ENCODE measurements at regions not wholly inside any gene's neighbourhood (a gene's known extent, or its start where the extent isn't known, plus 50 kb on each side); places are given as distances from the start of the nearest gene placed in this dataset.

DNA sequence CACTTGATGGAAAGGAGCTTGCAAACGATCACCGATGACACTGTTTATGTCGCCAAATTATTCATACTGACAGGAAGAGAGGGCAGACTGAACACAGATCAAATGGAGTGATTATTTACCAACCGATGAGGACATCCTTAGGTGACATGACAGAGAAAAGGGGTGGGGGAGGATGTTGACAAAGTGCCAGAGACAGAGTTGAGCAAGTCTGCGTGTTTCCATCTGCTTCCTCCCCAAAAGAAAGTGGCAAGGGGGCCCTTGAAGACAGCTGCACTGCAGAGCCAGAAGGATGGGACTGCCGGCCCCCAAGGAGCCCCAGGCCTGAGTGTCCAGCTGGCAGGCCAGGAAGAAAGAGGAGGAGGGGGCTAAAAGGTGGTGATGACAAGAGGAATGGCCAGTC, 191.0 kb upstream of the RPL38 start:
- peak in 1 of 3 experiments; percentile 5 for DNase-seq (ENCODE audit: low read depth in 3 of 3)

DNA sequence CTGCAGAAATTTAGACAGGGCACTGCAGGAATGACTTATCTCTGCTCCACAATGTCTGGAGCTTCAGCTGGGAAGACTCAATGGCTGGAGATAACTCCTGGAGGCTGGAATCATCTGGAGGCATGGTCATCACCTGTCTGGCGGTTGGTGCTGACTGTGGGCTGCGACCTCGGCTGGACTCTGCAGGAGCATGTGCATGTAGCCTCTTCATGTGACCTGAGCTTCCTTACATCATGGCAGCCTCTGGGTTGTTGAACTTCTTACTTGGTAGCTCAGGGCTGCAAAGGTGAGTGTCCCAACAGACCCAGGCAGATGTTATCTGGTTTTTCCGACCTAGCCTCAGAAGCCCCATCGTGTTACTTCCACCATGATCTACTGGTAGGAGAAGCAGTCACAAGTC, 188.2 kb upstream of the RPL38 start:
- no peak for DNase-seq (ENCODE audit: low read depth in 3 of 3)

DNA sequence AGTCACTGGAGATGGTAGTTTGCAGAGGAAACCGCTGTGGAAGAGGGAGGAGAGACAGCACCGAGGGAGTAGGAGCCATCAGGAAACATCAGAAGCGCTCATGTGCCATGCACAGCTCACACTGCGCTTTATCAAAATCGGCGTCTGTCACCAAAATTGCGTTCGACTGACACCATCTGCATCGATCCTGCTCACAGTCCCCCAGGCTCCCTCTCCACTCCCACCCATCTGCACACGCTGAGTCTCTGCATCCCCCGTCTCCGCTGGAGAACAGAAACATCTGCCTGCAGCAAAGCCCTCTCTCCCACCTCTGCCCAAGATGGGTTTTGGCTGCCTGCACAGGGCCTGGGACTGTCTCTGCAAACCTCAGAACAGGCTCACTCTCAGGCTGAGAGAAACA, 187.5 kb upstream of the RPL38 start:
- DNase-seq (ENCODE audit: low read depth in 3 of 3) = no peak

DNA sequence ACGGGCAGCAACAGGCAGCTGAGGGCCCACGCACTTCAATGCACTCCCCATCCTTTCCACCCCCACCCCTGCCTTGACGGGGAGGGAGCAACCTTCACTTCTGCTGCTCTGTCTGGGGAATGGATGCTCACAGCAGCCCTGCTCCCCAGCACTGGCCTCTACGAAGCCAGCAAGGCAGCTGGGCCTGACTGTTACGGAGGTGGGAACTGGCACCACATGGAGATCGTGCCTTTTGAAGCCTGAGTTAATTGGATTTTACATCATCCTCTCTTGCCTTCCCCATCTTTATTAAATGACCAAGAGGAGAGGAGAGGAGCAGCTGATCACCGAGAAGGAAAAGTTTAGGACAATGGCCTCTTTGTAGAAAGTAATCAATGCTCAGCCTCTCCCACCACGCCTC, 187.0 kb upstream of the RPL38 start:
- DNase-seq (ENCODE audit: low read depth in 3 of 3) = no peak

DNA sequence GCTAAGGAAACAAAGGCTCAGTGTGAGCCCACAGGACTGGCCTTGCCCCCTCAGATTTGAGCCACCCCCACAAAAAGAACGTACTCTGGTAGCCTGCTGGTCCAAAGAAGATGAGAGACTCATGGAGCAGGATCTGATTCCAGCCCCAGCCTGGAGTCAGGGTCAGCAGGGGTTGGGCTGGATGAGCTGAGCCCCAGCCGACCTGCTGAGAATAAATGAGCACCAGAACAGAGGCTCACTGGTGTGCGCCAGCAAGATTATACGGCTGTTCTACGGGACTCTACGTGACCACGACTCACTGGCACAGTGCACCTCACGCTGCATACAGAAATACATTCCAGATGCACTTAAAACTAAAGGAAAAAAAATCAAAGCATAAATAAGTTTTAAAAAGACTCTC, 186.0 kb upstream of the RPL38 start:
- DNase-seq (ENCODE audit: low read depth in 3 of 3) = no peak

DNA sequence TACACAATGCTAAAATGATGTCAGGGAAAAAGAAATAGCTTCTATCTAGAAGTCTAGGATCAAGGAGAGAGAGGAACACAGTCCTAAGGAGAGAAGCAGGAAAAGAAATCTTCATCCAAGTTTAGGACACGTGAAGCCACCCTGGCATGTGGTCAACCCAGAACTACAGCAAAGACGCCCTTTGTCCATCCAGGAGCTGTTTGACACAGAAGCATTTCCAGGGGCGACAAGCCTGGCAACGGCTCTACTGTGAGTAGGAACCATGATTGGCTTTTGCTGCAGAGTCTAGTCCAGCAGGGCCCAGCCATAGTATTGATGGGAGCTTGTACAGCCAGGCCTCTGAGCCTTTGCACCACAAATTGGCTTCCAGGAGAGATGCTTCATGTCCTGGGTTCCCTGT, 185.4 kb upstream of the RPL38 start:
- DNase-seq (ENCODE audit: low read depth in 3 of 3) = no peak

DNA sequence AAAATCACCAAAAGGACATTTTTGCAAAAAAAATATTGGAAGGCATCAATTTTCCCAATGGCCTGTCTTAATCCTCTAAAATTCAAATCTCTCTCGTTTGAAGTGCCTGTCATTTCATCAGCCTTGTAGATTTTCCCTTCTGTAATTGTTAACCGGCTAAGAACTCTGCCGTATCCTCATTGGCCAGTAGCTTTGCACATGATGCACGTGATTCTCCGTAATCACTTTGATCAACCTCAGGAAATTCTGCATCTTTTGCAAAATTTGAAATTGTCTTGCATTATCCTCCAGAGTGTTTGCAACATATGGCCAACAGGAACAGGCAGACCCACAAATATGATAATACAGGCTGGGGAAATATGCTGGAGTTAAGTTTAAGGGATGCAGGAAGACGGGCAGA, 184.2 kb upstream of the RPL38 start:
- no peak for DNase-seq (ENCODE audit: low read depth in 3 of 3)

DNA sequence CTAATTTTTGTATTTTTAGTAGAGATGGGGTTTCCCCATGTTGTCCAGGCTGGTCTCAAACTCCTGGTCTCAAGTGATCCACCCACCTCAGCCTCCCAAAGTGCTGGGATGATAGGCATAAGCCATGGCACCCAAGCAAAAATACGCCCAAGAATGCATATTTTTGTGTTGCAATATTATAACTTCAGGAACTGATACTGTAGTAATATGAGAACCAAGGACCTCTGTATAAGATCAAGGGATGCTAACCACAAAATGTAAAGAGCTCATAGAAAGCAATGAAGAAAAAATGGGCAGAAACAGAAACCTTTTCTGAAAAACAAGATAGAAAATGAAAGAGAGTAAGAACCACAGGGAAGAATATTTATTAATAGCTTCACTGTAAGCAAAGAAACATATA, 183.6 kb upstream of the RPL38 start:
- DNase-seq (ENCODE audit: low read depth in 3 of 3) = no peak

DNA sequence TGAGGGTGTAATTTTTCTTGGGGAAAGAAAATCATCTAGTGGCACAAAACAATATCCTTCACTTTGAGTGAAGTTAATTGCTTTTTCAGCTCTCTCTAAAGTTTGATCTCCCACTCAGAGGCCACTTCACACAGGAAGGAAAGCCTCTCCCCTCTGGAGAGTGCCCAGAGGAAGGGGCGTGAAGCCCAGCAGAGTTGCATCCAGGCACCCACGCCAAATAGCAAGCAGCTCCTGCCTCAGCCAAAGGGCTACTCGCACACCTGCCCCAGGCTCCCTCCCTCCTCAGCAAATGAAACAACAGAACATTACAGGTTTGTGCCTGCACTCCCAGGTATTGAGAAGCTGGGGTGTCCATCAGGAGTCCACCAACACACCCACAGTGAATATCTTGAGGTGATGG, 183.0 kb upstream of the RPL38 start:
- no peak for DNase-seq (ENCODE audit: low read depth in 3 of 3)

DNA sequence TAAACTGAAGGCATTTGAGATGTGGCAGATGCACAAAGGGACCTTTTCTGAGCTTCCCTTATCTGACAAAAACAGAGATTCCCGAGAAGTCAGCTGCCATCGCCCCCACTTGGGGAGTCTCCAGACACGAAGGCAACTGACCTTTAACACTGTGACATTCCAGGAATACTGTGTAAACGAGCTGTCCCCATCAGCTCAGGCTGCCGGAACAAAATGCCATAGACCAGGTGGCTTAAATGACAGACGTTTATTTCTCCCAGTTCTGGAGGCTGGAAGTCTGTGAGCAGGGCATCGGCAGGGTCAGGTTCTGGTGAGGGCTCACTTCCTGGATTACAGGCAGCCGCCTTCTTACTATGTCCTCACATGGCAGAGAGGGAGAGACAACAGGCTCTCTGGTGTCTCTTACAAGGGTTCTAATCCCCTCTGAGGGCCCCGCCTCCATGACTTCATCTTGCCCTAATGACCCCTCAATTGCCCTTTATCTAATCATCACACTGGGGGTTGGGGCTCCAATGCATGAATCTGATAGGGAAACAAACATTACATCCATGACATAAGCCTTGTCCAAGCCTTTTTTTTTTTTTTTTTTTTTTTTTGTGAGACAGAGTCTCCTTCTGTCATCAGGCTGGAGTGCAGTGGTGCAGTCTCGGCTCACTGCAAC, 178.5 kb upstream of the RPL38 start:
- DNase-seq (ENCODE audit: low read depth in 3 of 3) = no peak

DNA sequence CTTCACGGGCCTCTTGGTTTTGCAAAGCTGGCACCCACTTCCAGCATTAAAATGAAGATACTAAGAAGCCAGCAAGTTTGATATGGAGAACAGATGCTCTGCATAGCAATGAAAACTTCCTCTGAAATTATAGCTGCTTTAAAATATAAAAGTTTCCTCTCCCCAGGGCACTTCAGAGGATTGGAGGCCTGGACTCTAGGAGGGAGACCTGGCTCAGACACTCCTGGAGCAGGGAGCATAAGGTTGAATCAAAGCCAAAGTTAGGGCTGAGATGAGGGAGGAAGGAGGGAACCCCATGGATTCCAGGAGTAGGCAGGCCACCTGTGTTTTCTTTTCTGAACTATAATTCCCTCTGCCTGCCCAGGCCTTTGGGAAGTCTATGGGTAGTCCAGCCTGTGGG, 176.0 kb upstream of the RPL38 start:
- DNase-seq (ENCODE audit: low read depth in 3 of 3) = no peak

DNA sequence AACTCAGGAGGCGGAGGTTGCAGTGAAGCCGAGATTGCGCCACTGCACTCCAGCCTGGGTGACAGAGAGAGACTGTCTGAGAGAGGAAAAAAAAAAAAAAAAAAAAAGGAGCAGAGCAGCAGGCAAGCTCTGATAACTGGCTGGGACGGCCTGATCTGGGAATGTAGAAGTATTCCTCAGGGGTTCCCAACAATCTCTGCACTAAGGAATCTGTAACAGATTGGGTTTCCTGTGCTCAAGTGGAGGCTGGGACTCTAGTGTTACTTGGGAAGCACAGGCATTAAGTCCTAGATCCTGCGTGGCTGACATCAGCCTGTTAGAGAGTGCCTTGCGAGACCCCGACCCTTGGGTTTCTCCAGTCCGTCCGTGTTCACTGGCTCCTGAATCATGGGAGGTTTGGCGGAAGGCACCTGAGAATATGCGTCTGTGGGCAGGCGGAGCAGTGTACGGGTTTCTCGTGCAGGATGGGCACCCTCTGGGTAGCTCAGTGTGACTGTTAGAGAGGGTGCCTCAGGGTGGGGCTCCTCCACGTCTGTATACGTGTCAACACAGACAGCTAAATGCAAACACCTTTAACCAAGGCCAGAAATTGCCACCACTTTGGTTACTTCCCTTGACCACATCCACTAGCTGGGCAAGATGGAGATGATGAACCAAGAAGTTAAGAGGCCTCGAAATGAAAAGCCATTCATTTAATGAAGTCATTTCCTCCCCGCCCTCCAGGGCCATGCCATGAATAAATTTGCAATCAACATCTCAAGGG, 174.9 kb upstream of the RPL38 start:
- DNase-seq (ENCODE audit: low read depth in 3 of 3) = no peak

DNA sequence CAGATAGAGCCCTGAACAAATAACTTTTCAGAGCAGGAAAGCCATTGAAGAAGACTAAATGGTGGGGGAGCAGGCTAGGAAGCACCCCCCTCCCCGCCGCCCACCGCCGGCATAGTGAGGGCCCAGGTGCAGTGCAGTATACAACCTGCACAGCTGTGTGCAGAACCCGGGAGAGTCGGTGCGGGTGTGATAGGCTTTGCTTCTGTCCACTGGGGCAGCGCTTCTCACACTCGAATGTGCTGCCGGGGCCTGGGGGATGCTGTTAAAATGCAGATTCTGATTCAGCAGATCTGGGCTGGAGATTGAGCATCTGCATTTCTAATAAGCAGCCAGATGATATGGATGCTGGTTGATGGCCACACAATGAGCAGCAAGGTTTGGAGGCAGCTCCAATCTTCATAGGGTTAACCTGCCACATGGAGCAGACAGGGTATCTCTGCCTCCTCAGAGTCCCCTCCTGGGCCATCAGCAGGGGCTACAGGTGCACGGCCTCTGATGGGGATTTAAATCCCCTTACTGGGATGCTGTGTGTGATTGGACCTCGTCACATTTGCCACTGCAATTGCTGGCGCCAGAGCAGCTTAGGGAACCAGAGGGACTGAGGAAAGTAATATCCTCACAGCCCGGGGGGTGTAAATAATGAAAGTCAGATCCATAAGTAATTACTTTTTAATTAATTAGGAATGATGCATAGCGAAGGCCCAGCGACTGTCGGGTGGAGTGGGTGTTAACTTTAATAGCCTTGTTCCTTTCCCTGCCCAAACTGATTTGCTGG, 172.0 kb upstream of the RPL38 start:
- no peak for DNase-seq (ENCODE audit: low read depth in 3 of 3)

DNA sequence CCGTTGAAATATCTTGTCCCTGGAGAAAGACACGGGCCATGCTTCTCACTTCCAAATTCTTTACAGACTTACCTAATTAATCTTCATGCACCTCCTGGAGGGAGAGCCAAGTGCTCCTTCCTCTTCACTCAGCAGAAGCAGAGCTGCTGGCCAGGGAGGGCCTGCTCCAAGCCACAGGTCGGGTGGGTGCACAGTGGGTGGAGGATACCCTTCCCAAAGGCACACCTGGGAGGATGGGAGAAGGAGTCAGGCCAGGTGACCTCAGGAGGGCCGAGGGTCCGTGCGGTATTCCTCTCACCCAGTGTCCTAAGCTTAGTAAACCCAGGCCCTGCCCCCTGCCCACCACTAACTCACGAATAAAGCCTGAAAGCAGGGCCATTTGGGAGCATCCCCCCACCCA, 171.3 kb upstream of the RPL38 start:
- no peak for DNase-seq (ENCODE audit: low read depth in 3 of 3)

DNA sequence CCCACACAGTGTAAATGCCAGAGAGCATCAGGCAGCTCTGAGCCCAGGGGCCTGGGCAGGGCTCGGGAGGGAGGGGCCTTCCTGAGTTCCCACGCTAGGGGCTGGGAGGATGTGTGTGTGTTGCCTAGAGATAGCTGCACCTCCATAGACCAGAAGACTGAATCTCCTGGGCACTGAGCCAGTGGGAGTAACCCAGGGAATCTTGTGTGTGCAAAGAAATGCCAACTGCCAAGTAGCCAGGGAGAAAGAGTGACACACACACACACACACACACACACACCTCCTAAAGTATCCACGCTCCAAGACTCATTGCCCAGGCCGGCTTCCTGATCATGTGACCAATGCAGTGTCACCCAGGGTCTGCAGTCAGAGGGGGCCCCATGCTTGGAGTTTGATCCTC, 166.2 kb upstream of the RPL38 start:
- no peak for DNase-seq (ENCODE audit: low read depth in 3 of 3)

DNA sequence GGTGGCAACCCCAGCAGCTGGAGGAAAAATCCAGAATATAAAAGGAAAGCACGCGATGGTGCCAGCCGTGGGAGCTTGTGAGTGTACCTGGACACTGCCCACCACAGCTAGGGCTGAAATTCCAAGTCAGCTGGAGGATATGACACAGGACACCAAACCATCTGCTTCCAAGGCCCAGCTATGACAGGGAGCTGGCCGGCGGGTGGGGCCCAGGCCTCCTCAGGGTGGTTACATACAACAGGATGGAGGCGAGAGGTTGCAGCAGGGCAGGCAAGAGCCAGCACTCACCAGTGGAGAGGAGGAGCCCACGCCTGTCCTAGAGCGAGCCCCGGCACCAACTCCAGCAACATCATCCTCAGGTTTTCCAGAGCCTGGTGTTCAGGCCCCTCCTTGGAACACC, 163.2 kb upstream of the RPL38 start:
- DNase-seq (ENCODE audit: low read depth in 3 of 3) = no peak

DNA sequence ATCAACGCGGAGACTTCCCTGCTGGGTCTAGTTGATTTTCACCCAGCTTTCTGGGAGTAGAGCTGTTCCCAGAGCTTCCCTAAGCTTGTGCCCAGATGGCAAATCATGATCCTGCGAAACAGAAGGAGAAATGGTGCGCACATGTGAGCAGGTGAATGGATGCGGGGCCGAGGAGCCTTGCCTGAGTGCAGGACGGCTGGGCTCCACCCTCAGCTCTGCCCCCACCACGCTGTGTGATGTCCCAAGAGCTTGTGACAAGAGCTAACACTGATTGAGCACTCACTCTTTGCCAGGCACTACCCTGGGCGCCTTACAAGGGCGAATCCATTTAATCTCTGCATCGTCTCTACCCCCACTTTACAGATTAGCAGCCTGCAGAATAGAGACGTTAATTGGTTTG, 162.7 kb upstream of the RPL38 start:
- no peak for DNase-seq (ENCODE audit: low read depth in 3 of 3)

DNA sequence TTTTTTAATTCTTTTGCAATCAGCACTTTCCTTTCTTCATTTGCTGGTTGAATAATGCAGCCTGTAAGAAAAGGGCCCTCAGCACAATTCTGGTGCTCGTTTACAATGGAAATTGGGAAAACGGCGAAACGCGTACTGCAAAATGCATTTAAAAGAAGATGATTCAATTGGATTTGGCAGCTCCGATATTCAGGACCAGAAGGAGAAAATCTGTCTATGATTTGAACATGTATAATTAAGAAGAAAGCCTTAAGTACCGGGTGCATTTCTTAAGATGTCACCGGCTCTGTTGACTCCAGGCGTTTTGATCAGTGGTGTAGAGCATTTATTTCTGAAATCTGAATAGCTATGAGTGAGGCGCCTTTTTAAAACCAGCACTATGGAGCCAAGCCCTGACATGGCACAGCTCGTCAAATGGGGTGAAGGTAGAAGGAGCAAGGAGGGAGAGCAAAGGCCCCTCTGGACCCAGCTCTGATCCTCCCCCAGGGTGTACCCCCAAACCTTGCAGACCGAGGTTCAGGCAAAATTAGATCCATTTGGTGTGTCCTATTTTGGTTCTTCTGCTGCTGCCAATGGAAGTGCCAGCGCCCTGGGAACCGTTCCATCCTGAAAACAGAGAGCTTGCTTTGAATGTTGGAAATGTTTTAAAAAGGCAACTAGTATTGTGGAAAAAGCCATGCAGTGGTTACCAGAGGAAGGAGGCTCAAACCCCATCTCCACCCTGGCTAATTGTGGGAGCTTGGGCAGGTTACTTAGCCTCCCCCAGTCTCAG, 161.4 kb upstream of the RPL38 start:
- no peak for DNase-seq (ENCODE audit: low read depth in 3 of 3)

DNA sequence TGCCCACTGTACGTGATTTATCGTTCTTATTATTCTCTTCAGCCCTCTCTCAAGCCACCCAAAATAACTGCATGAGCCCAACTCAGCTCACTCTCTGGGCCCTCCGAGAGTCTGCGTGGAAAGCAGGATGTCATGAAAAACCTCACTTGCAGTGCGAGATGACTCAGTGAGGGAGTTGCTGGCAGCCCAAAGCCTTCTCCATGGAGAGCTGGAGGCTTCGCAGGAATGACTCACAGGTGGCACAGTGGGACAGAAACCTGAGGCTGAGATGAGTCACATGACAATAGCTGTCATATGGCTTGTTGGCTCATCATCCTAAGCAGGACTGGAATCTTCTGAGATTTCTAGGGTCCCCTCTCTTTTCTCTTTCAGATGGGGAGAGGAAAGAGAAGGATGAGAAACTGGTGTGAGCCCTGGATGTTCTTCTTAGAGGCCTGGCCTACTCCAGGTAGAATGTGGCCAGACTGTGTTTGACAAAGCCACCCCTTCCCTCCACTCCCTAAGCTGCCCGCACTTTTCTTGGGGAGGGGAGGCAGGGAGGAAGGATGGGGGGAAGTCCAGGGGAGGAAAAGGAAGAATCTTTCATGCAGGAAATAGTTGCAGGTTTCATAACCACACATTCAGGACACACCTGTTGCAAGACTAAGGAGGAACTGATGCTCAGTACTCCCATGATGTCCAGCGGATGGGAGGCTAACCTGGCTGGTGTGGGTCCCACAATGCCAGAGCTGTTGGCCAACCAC, 160.6 kb upstream of the RPL38 start:
- no peak for DNase-seq (ENCODE audit: low read depth in 3 of 3)

DNA sequence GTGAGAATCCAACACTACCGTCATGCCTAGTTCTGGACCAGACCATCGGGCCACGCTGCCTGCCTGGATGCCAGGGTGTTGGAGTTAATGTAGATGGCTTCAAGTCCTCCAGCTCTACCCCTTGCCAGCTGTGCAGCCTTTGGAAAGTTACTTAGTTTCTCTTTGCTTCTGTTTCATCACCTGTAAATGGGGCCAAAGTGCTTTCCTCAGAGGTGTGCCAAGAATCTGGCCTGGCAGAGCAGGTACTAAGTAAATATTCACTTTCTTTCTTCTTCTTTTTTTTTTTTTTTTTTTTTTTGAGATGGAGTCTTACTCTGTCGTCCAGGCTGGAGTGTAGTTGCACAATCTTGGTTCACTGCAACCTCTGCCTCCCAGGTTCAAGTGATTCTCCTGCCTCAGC, 159.5 kb upstream of the RPL38 start:
- no peak for DNase-seq (ENCODE audit: low read depth in 3 of 3)

DNA sequence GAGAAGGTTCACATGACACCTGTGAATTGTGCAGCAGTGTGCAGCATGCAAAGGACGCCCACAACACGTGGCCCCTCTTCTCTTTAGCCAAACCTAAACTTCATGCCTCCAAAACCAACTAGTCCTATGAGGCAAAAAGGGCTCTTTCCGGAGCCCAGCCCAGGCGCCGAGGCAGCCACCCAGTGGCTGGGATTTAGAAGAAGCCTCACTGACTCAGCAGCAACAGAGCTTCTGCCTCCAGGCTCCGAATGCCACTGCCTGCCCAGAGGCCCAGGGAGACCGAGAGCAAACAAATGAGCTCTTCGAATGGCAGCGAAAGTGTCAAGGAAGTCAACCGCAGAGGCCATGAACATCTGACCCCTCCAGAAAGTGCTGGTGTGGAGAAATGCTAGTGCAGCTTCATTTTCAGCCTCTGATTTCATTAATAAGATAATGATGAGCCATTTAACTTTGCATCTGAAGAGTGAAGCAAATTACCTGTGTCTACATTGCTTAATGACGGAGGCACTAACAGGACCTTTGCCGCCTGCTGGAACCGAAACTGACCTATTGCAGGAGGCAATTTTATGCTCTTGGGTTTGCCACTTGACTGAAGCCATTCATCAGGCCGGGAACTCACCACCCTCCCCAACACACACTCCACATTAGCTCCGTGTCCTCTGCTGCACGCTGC, 157.7 kb upstream of the RPL38 start:
- no peak for DNase-seq (ENCODE audit: low read depth in 3 of 3)
